ENCODE measurements at regions not wholly inside any gene's neighbourhood (a gene's known extent, or its start where the extent isn't known, plus 50 kb on each side); places are given as distances from the start of the nearest gene placed in this dataset.

- no peak overlapping the region for H3K4me3 ChIP-seq (ENCODE audit: low read length)
- DNase-seq (ENCODE audit: low read depth, low spot score), result no peak
Observed at GRCh38 chr2:145023334-145023934, 503.5 kb upstream of the ZEB2 start.

DNA sequence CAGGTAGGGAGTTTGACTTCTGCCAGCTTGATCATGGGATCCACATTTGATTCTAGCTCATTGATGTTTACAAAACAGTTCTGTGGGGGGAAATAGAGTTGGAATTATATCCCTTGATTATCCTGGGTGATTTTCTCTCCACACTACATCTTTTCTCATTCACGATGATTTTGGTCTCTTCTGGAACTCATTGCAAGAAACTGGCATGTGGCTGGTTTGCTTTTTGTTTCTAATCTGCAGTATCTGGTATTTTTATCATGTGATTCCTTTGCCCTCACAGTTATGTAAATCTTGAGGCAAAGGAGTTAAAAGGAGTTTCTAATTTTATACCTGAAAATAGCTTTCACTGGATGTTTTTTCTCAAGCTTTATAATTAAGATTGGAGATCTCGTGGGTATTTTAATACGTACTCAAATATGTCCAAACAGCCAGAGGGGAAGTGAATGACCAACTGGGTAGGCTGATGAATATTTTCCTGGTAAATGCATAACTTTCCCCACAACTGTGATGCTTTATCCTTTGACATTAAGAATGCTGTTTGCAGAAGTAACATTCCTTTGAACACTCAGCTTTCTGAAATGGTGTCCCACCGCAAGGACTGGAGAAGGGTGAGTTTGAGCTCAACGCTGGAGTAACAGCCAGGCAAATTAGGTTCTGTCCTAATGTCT, 502.9 kb upstream of the ZEB2 start:
- DNase-seq (ENCODE audit: low read depth, low spot score), result no peak

DNA sequence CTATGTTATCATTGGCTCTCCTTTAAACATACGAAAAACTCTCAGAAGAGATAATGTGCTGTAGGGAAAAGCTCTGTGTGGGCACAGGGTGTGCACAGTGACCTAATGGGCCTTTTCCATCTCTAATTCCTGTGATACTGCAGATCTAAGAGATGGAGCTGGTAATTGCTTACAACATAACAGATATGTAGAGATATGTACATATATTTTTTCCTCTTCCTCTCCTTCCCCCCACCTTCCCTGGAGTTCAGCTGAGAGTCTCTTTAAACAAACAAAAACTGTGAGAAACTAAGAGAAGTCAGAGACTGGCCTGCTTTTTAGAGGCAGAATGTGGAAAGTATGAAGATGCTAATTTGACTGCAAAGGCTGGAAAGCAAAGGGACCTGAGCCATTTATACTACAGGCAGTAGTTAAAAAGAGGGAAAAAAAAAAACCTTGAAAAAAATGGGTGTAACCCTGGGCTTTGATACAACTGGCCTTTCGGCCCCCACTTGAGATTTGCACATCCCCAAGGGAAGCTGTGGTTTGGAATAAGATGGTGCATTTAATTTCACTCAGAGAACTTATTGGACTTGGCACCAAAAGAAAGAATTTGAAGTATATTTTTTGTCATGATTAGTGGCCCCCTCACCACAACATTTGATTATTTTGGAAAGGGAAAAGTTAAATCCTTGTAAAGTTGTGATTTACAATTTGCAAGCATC, 502.2 kb upstream of the ZEB2 start:
- no peak for DNase-seq (ENCODE audit: low read depth, low spot score)

More for the DNA sequence above, 502.9 kb upstream of the ZEB2 start:
- no peak overlapping the region for H3K4me3 ChIP-seq (ENCODE audit: low read length)

DNA sequence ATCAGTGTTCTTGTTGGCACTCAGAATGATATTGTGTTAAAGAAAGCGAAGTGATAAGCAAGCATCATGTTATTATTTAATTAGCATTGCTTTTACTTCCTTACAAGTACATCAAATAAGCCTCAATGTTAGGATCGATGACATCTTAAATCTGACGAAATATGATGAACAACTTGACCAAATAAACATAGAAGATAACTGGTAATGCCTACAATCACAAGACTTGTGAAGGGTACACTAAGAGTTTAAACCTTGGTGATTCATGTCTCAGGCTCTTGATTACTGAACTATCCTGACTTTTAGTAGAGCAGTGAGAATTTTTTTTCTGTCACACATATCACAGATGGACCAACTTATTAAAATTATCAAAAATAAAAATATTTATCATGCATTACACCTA, 500.8 kb upstream of the ZEB2 start:
- H3K4me3 ChIP-seq (ENCODE audit: low read length), result no peak overlapping the region
- DNase-seq (ENCODE audit: low read depth, low spot score), result no peak

More for the DNA sequence above, 502.2 kb upstream of the ZEB2 start:
- H3K4me3 ChIP-seq (ENCODE audit: low read length), result no peak overlapping the region

DNA sequence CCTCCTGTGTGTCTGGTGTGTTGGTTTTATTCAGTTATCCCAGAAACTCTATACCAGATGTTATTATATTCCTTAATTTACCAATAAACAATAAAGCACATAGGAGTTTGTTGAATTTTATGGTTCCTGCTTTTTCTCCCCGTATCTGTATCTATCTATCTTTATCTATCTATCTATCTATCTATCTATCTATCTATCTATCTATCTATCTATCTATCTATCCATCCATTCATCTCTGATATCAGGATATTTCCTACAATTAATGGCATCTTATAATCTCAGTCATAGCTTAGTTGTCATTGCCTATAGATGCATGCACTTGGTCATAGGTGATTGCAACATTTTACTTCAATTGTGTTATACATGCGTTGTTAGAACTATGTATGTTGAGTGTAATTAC, 500.2 kb upstream of the ZEB2 start:
- no peak overlapping the region for H3K4me3 ChIP-seq (ENCODE audit: low read length)

GRCh38 chr2:145018502-145018901, 498.6 kb upstream of the ZEB2 start:
- H3K4me3 ChIP-seq (ENCODE audit: low read length), result no peak overlapping the region
- DNase-seq (ENCODE audit: low read depth, low spot score), result no peak

More for the DNA sequence above, 500.2 kb upstream of the ZEB2 start:
- DNase-seq (ENCODE audit: low read depth, low spot score), result no peak

DNA sequence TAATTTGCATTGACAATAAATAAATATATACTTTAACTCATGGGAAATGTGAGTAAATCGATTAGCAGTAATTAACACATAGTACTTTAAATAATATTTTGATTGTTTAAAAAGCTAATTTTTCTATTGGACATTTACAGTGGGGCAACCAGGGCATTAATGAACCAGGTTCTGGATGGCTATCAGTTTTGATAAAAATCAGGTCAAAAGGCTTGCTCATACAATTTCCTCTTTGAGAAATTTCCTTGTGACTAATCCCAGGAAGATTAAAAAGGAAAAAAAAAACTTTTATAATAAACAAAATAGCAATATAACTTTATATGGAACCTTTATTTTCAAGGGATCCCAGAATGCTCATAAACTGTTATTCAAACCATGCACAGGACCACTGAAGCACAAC, 497.2 kb upstream of the ZEB2 start:
- no peak for DNase-seq (ENCODE audit: low read depth, low spot score)
- H3K4me3 ChIP-seq (ENCODE audit: low read length), result no peak overlapping the region

DNA sequence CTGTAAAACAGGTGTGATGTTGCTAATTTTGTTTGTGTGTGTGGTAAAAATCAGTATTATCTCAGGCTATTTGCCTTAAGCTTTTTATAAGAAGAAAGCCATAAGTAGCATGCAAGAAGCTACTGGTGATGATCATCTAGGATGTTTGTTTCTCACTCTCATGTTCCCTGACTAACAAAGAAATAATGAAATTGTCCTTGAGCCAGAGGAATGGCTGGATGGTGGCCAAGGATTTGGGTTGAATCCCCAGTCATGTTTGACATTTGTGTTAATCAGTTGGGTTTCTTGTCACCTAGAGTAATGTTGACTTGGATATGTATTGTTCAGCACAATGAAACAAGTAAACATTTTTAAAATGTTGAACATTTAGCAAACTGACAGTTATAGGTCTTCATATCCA, 496.8 kb upstream of the ZEB2 start:
- DNase-seq (ENCODE audit: low read depth, low spot score), result no peak
- H3K4me3 ChIP-seq (ENCODE audit: low read length), result no peak overlapping the region

- DNase-seq (ENCODE audit: low read depth, low spot score), result no peak
- H3K4me3 ChIP-seq (ENCODE audit: low read length), result no peak overlapping the region
Observed at GRCh38 chr2:145015561-145015960, 495.6 kb upstream of the ZEB2 start.

DNA sequence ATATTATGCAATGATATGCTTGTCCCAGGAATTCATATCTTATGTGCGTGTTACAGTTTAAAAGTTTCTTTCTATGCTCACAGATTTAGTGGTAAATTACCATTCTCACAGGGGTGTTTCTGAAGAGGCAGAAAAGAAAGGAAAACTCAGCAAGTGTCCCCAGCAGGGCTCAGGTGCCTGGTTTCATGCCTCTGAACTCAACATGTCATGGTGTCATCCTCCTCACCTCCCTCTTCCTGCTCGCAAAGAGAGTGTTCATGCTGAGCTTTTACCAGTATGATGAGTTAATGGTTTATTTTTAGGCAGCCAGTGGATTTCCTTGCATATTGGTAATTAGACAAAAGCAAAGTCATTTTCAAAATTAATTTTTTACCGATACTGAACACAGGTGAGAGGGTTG, 492.9 kb upstream of the ZEB2 start:
- no peak for DNase-seq (ENCODE audit: low read depth, low spot score)
- H3K4me3 ChIP-seq (ENCODE audit: low read length), result no peak overlapping the region

DNA sequence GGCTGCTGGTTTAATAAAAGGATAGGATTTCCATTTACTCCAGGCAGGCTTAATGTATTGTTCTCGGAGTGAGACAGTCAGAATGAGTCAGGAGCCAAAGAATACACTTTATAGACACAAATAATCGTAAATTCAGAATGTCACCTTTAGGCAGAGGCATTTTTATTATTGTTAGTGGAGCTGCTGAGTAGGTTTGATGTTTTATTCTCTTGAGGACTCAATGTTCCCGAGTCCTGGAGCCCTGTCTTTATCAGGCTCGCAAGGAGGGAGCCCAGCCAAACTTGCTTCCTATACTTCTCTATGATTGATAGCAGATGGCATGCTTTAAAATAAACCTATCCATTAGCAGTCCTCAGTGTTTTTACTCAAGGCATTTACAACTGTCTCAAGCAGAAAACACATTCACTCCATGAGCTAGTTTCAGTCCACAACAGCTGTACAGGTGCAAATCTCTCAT, 492.3 kb upstream of the ZEB2 start:
- DNase-seq (ENCODE audit: low read depth, low spot score), result no peak
- no peak overlapping the region for H3K4me3 ChIP-seq (ENCODE audit: low read length)

DNA sequence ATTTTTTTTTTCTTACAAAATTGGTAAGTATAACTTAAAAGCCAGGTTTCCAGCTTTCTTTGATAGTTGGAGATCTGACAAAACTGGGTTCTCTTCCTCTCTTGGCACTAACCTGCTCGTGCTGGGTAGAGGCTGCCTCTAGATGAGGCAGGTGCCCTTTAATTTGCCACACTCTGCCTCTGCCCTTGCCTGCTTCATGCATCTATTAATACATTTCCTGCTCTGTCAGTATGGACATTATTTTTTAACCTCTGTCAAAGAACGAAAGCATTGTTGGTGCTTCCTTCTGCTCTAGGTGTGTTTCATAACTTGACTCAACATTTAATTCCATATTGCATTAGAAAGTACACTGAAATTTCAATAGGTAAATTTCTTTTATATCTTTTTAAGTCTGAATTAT, 490.7 kb upstream of the ZEB2 start:
- H3K4me3 ChIP-seq (ENCODE audit: low read length), result no peak overlapping the region
- DNase-seq (ENCODE audit: low read depth, low spot score), result no peak

DNA sequence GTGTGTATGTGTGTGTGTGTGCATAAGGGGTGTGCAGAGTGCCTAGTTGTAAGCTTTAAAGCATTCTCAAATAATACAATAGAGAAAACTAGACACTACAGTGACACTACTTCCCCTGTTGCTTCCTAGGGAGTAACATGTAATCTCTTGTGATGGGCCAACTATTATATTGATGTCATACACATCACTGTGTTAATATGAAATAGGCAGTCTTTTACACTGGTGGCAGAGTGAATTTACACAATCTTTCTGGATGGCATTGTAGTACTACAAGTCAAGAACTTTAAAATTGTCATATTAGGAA, 488.0 kb upstream of the ZEB2 start:
- H3K4me3 ChIP-seq (ENCODE audit: low read length), result no peak overlapping the region
- DNase-seq (ENCODE audit: low read depth, low spot score), result no peak

- DNase-seq (ENCODE audit: low read depth, low spot score), result no peak
- no peak overlapping the region for H3K4me3 ChIP-seq (ENCODE audit: low read length)
Observed at GRCh38 chr2:145007093-145007959, 487.4 kb upstream of the ZEB2 start.

- no peak for DNase-seq (ENCODE audit: low read depth, low spot score)
- no peak overlapping the region for H3K4me3 ChIP-seq (ENCODE audit: low read length)
Observed at GRCh38 chr2:145002624-145003023, 482.7 kb upstream of the ZEB2 start.

GRCh38 chr2:145000376-145000775, 480.5 kb upstream of the ZEB2 start:
- no peak for DNase-seq (ENCODE audit: low read depth, low spot score)
- no peak overlapping the region for H3K4me3 ChIP-seq (ENCODE audit: low read length)

- DNase-seq (ENCODE audit: low read depth, low spot score), result no peak
- H3K4me3 ChIP-seq (ENCODE audit: low read length), result no peak overlapping the region
Observed at GRCh38 chr2:144999936-145000335, 480.0 kb upstream of the ZEB2 start.

- H3K4me3 ChIP-seq (ENCODE audit: low read length), result no peak overlapping the region
- DNase-seq (ENCODE audit: low read depth, low spot score), result no peak
Observed at GRCh38 chr2:144999071-144999875, 479.4 kb upstream of the ZEB2 start.

DNA sequence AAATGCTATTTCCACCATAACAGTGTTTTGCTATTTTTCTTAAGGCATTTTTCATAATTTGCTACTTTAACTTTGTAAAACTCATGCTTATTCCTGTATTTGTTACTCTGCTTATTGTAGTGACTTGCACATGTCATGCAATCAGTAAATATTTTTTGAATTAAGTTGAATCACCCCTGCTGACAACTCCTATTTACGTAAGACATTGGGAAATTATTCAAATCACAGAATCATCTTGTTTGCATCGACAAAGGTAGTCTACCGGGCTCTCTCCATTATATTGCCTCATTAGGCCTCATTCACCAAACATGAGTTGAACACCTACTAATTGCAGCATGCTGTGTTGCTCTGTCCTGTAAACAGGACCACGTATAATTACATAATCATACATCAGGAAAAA, 478.5 kb upstream of the ZEB2 start:
- no peak for DNase-seq (ENCODE audit: low read depth, low spot score)
- H3K4me3 ChIP-seq (ENCODE audit: low read length), result no peak overlapping the region

Measured in Jurkat, Clone E6-1 (cell line).